ENCODE measurements at regions not wholly inside any gene's neighbourhood (a gene's known extent, or its start where the extent isn't known, plus 50 kb on each side); places are given as distances from the start of the nearest gene placed in this dataset.

- Histone ChIP-seq H3K4me2 (ENCODE audit: low read length) (no peak overlapping the region), H3K79me2 (ENCODE audit: control insufficient read depth, insufficient read depth, low read length, poor library complexity) (no peaks in the 10 kb centered on the region), H2BK120ac (ENCODE audit: insufficient read depth, low read length, poor library complexity) (no peak overlapping the region), H4K8ac (ENCODE audit: low read depth, low read length) (no peak overlapping the region), H3K23ac (ENCODE audit: low read length) (no peak overlapping the region), H3K9me3 (ENCODE audit: insufficient read depth, low read depth, low read length) (no peaks in the 10 kb centered on the region), H2BK12ac (ENCODE audit: low read length) (no peak overlapping the region), H3K18ac (ENCODE audit: low read length) (no peak overlapping the region), H3K36me3 (ENCODE audit: control insufficient read depth in 1 of 2, insufficient read depth in 2 of 2, low read length in 2 of 2) (no peaks in the 10 kb centered on the region), H4K12ac (ENCODE audit: low read depth, low read length) (no peak overlapping the region), H3K4ac (ENCODE audit: low read depth, low read length) (no peak overlapping the region), H3K9ac (ENCODE audit: low read length) (no peak overlapping the region), H3K27me3 (ENCODE audit: insufficient read depth, low read length) (no peaks in the 10 kb centered on the region), H2BK5ac (ENCODE audit: low read depth, low read length, poor library complexity) (no peak overlapping the region), H3K27ac (ENCODE audit: low read depth, low read length) (no peak overlapping the region), H2AFZ (ENCODE audit: insufficient read depth, low read length, poor library complexity) (no peak overlapping the region), H3K14ac (ENCODE audit: low read length) (no peak overlapping the region), H3K4me3 (ENCODE audit: low read depth, low read length) (no peak overlapping the region), H2AK5ac (ENCODE audit: low read length) (no peak overlapping the region), H3K4me1 (ENCODE audit: control insufficient read depth in 1 of 2, insufficient read depth in 2 of 2, low read length in 2 of 2) (peaks cover 3 to 4% of the 10 kb centered on the region in 2 experiments), H3K79me1 (ENCODE audit: low read length) (peaks cover 4% of the 10 kb centered on the region), H4K91ac (ENCODE audit: low read depth, low read length) (no peak overlapping the region)
- no peak for DNase-seq
- no CpG with 5 or more reads among the region's 1 CpG for WGBS (ENCODE audit: extremely low coverage, insufficient coverage, insufficient read length)
These were observed 153.3 kb upstream of the SVIL start for GRCh38 chr10:29788113-29788512.

GRCh38 chr10:29785701-29786100 lies 150.9 kb upstream of the SVIL start:
- no peaks in the 10 kb centered on the region for H3K9me3 ChIP-seq (ENCODE audit: insufficient read depth, low read depth, low read length)

GRCh38 chr10:29784175-29784773 lies 149.5 kb upstream of the SVIL start:
- H3K27me3 ChIP-seq (ENCODE audit: insufficient read depth, low read length), result no peaks in the 10 kb centered on the region
- peaks cover 4% of the 10 kb centered on the region for H3K79me1 ChIP-seq (ENCODE audit: low read length)
- H3K27ac ChIP-seq (ENCODE audit: low read depth, low read length), result no peak overlapping the region
- no peaks in the 10 kb centered on the region for H3K9me3 ChIP-seq (ENCODE audit: insufficient read depth, low read depth, low read length)
- no peak overlapping the region for H3K23ac ChIP-seq (ENCODE audit: low read length)
- H3K36me3 ChIP-seq (ENCODE audit: control insufficient read depth in 1 of 2, insufficient read depth in 2 of 2, low read length in 2 of 2), result no peaks in the 10 kb centered on the region
- no peak overlapping the region for H3K4ac ChIP-seq (ENCODE audit: low read depth, low read length)
- H2AFZ ChIP-seq (ENCODE audit: insufficient read depth, low read length, poor library complexity), result no peak overlapping the region
- no peak overlapping the region for H3K18ac ChIP-seq (ENCODE audit: low read length)
- no peak overlapping the region for H4K12ac ChIP-seq (ENCODE audit: low read depth, low read length)
- H4K8ac ChIP-seq (ENCODE audit: low read depth, low read length), result no peak overlapping the region
- no peak overlapping the region for H2BK5ac ChIP-seq (ENCODE audit: low read depth, low read length, poor library complexity)
- H2BK12ac ChIP-seq (ENCODE audit: low read length), result no peak overlapping the region
- WGBS (ENCODE audit: extremely low coverage, insufficient coverage, insufficient read length), result no CpG with 5 or more reads among the region's 7 CpGs
- no peak overlapping the region for H2AK5ac ChIP-seq (ENCODE audit: low read length)
- H3K4me2 ChIP-seq (ENCODE audit: low read length), result no peak overlapping the region
- no peak overlapping the region for H3K9ac ChIP-seq (ENCODE audit: low read length)
- peak; percentile 97 to 99 for DNase-seq
- H3K14ac ChIP-seq (ENCODE audit: low read length), result no peak overlapping the region
- no peak overlapping the region for H4K91ac ChIP-seq (ENCODE audit: low read depth, low read length)
- H3K4me1 ChIP-seq (ENCODE audit: control insufficient read depth in 1 of 2, insufficient read depth in 2 of 2, low read length in 2 of 2), result peaks cover 3 to 4% of the 10 kb centered on the region in 2 experiments
- no peak overlapping the region for H3K4me3 ChIP-seq (ENCODE audit: low read depth, low read length)
- no peak overlapping the region for H2BK120ac ChIP-seq (ENCODE audit: insufficient read depth, low read length, poor library complexity)
- H3K79me2 ChIP-seq (ENCODE audit: control insufficient read depth, insufficient read depth, low read length, poor library complexity), result no peaks in the 10 kb centered on the region

More at GRCh38 chr10:29785701-29786100, 150.9 kb upstream of the SVIL start:
- Histone ChIP-seq H2AFZ (ENCODE audit: insufficient read depth, low read length, poor library complexity) (no peak overlapping the region), H4K8ac (ENCODE audit: low read depth, low read length) (no peak overlapping the region), H2BK5ac (ENCODE audit: low read depth, low read length, poor library complexity) (no peak overlapping the region), H3K79me1 (ENCODE audit: low read length) (peaks cover 4% of the 10 kb centered on the region), H2BK12ac (ENCODE audit: low read length) (peak overlapping the region; percentile 86), H4K91ac (ENCODE audit: low read depth, low read length) (peak overlapping the region; percentile 4), H2BK120ac (ENCODE audit: insufficient read depth, low read length, poor library complexity) (no peak overlapping the region), H3K23ac (ENCODE audit: low read length) (no peak overlapping the region), H3K79me2 (ENCODE audit: control insufficient read depth, insufficient read depth, low read length, poor library complexity) (no peaks in the 10 kb centered on the region), H3K18ac (ENCODE audit: low read length) (peak overlapping the region; percentile 25), H3K4ac (ENCODE audit: low read depth, low read length) (no peak overlapping the region), H3K4me1 (ENCODE audit: control insufficient read depth in 1 of 2, insufficient read depth in 2 of 2, low read length in 2 of 2) (peaks cover 3 to 4% of the 10 kb centered on the region in 2 experiments), H3K27ac (ENCODE audit: low read depth, low read length) (no peak overlapping the region), H3K9ac (ENCODE audit: low read length) (no peak overlapping the region), H3K36me3 (ENCODE audit: control insufficient read depth in 1 of 2, insufficient read depth in 2 of 2, low read length in 2 of 2) (no peaks in the 10 kb centered on the region), H3K27me3 (ENCODE audit: insufficient read depth, low read length) (no peaks in the 10 kb centered on the region), H2AK5ac (ENCODE audit: low read length) (peak overlapping the region; percentile 59), H3K4me2 (ENCODE audit: low read length) (no peak overlapping the region), H4K12ac (ENCODE audit: low read depth, low read length) (no peak overlapping the region), H3K4me3 (ENCODE audit: low read depth, low read length) (no peak overlapping the region), H3K14ac (ENCODE audit: low read length) (peak overlapping the region; percentile 4)
- WGBS (ENCODE audit: extremely low coverage, insufficient coverage, insufficient read length), result no CpG with 5 or more reads among the region's 2 CpGs
- DNase-seq, result no peak

- DNase-seq, result no peak
- Histone ChIP-seq H4K8ac (ENCODE audit: low read depth, low read length) (peak overlapping the region; percentile 13), H2AK5ac (ENCODE audit: low read length) (no peak overlapping the region), H3K9ac (ENCODE audit: low read length) (no peak overlapping the region), H3K4me2 (ENCODE audit: low read length) (no peak overlapping the region), H3K9me3 (ENCODE audit: insufficient read depth, low read depth, low read length) (peaks cover 2% of the 10 kb centered on the region), H2BK5ac (ENCODE audit: low read depth, low read length, poor library complexity) (no peak overlapping the region), H3K23ac (ENCODE audit: low read length) (no peak overlapping the region), H2AFZ (ENCODE audit: insufficient read depth, low read length, poor library complexity) (no peak overlapping the region), H3K14ac (ENCODE audit: low read length) (peak overlapping the region; percentile 18), H3K4me1 (ENCODE audit: control insufficient read depth in 1 of 2, insufficient read depth in 2 of 2, low read length in 2 of 2) (peaks cover 3 to 4% of the 10 kb centered on the region in 2 experiments), H3K18ac (ENCODE audit: low read length) (peak overlapping the region; percentile 8), H3K27ac (ENCODE audit: low read depth, low read length) (no peak overlapping the region), H4K12ac (ENCODE audit: low read depth, low read length) (no peak overlapping the region), H3K79me1 (ENCODE audit: low read length) (peaks cover 4% of the 10 kb centered on the region), H3K27me3 (ENCODE audit: insufficient read depth, low read length) (no peaks in the 10 kb centered on the region), H3K79me2 (ENCODE audit: control insufficient read depth, insufficient read depth, low read length, poor library complexity) (no peaks in the 10 kb centered on the region), H4K91ac (ENCODE audit: low read depth, low read length) (peak overlapping the region; percentile 36), H3K36me3 (ENCODE audit: control insufficient read depth in 1 of 2, insufficient read depth in 2 of 2, low read length in 2 of 2) (no peaks in the 10 kb centered on the region), H2BK120ac (ENCODE audit: insufficient read depth, low read length, poor library complexity) (peak overlapping the region; percentile 44), H3K4me3 (ENCODE audit: low read depth, low read length) (no peak overlapping the region), H3K4ac (ENCODE audit: low read depth, low read length) (no peak overlapping the region), H2BK12ac (ENCODE audit: low read length) (peak overlapping the region; percentile 92)
- no CpG with 5 or more reads among the region's 3 CpGs for WGBS (ENCODE audit: extremely low coverage, insufficient coverage, insufficient read length)
These were observed 148.6 kb upstream of the SVIL start for GRCh38 chr10:29783201-29783947.

Measured in trophoblast cell (in vitro differentiated cells and primary cell).